ENCODE measurements at regions not wholly inside any gene's neighbourhood (a gene's known extent, or its start where the extent isn't known, plus 50 kb on each side); places are given as distances from the start of the nearest gene placed in this dataset.
"Not testable (repeated sequence)": the region's sequence is repeated elsewhere in the genome, so short reads cannot be mapped to it uniquely, and the experiment has no call there.

DNA sequence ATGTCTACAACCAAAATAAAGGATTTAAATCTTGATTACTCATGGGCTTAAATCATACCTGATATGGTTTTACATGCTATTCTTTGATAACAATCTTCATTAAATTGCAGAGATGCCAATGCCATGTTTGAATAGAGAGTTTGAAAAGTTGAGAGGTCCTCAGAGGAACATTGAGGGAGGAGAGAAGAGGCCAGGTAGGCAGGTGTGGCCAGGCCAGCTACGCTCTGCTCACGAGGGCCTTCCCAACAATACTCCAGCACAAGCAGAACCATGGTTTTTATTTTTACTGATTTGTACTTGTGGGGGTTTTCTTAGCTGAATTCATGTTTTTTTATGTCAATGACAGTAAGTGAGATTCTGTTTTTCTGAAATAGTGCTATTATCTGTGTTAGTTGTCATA lies 158.1 kb upstream of the RFC3 start:
- no peaks in the 10 kb centered on the region for H3K36me3 ChIP-seq
- no peaks in the 10 kb centered on the region for H3K4me1 ChIP-seq
- H3K27ac ChIP-seq: no peak overlapping the region
- no peak overlapping the region for H3K4me3 ChIP-seq
- DNase-seq (no peak), ATAC-seq (peak; percentile 51)
- no peaks in the 10 kb centered on the region for H3K9me3 ChIP-seq
- intact Hi-C loops (cut with DNase I): no loop called here
- no peaks in the 10 kb centered on the region for H3K27me3 ChIP-seq
- TF ChIP-seq, protein P1, sequence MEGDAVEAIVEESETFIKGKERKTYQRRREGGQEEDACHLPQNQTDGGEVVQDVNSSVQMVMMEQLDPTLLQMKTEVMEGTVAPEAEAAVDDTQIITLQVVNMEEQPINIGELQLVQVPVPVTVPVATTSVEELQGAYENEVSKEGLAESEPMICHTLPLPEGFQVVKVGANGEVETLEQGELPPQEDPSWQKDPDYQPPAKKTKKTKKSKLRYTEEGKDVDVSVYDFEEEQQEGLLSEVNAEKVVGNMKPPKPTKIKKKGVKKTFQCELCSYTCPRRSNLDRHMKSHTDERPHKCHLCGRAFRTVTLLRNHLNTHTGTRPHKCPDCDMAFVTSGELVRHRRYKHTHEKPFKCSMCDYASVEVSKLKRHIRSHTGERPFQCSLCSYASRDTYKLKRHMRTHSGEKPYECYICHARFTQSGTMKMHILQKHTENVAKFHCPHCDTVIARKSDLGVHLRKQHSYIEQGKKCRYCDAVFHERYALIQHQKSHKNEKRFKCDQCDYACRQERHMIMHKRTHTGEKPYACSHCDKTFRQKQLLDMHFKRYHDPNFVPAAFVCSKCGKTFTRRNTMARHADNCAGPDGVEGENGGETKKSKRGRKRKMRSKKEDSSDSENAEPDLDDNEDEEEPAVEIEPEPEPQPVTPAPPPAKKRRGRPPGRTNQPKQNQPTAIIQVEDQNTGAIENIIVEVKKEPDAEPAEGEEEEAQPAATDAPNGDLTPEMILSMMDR (IDR thresholded peaks at IDR 0.05): no peak

DNA sequence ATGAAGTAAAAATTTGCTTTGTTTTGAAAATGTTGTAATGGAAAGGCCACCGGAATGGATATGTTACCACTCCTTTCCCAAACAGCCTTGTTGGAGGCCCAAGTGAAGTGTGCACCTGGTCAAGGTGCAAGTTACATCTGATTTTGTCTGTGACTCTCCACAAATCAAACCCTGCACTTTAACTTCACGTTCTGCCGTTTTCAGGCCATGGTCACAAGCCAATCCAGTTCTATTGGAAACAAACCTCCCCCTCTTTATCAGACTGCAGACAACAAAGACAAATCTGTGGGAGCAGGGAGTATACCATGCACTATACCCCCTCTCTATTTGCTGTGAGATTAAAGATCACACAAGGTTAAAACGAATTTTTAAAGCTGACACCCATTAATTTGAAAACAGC lies 155.6 kb upstream of the RFC3 start:
- TF ChIP-seq, protein P1 (IDR thresholded peaks at IDR 0.05): no peak
- Histone ChIP-seq H3K36me3 (no peaks in the 10 kb centered on the region), H3K4me1 (no peaks in the 10 kb centered on the region), H3K4me3 (no peak overlapping the region), H3K9me3 (no peaks in the 10 kb centered on the region), H3K27ac (no peak overlapping the region), H3K27me3 (no peaks in the 10 kb centered on the region)
- DNase-seq (no peak), ATAC-seq (no peak)
- intact Hi-C loops (cut with DNase I): no loop called here

DNA sequence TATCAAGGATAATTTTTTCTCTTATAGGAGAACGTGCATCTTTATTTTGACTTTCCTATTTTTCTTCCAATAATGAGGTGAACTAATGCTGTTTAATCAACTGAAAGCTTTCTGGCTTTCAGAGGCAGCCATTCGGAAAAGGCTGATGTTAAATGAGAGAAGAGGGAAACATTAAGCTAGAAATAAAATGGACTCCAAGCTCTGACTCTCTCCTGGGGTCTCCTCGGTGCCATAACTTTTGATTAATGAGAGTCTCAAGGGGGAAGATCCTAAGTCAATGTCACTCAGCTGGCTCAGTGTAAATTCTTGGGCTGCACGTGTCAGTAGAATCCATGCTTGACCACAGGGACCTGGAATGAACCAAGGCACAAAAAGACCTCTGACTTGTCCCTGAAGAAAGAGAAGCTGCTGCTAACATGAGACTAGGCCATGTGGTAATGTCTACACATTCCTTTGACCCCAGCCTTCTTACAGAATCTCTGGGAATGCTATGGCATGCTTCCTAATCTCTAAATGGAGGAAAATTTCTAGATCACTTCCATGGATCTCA lies 152.2 kb upstream of the RFC3 start:
- Histone ChIP-seq H3K4me3 (no peak overlapping the region), H3K36me3 (no peaks in the 10 kb centered on the region), H3K4me1 (no peaks in the 10 kb centered on the region), H3K27ac (no peak overlapping the region), H3K27me3 (no peaks in the 10 kb centered on the region), H3K9me3 (no peaks in the 10 kb centered on the region)
- DNase-seq (no peak), ATAC-seq (no peak)
- intact Hi-C loops (cut with DNase I): no loop called here
- TF ChIP-seq, protein P1 (IDR thresholded peaks at IDR 0.05): no peak

DNA sequence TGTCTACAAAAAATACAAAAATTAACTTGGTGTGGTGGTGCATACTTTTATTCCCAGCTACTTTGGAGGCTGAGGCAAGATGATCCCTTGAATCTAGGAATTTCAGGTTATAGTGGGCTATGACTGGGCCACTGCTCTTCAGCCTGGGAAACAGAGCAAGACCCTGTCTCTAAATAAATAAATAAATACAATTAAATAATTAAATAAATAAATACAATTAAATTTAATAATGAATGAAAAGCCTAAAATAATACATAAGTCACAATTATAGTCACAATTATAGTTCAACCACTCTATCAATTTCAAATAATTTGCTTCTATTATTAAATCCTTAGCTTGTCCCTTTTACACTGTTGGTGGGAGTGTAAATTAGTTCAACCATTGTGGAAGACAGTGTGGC lies 146.4 kb upstream of the RFC3 start:
- no peak for ATAC-seq
- no peaks in the 10 kb centered on the region for H3K4me1 ChIP-seq
- no peaks in the 10 kb centered on the region for H3K36me3 ChIP-seq
- DNase-seq: no peak
- intact Hi-C loops (cut with DNase I): no loop called here
- H3K9me3 ChIP-seq: no peaks in the 10 kb centered on the region
- TF ChIP-seq, protein P1 (IDR thresholded peaks at IDR 0.05): no peak
- H3K27ac ChIP-seq: no peak overlapping the region
- H3K4me3 ChIP-seq: no peak overlapping the region
- H3K27me3 ChIP-seq: no peaks in the 10 kb centered on the region

DNA sequence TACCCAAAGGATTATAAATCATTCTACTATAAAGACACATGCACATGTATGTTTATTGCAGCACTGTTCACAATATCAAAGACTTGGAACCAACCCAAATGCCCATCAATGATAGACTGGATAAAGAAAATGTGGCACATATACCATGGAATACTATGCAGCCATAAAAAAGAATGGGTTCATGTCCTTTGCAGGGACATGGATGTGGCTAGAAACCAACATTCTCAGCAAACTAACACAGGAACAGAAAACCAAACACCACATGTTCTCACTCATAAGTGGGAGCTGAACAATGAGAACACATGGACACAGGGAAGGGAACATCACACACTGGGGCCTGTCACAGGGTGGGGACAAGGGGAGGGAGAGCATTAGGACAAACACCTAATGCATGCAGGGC lies 145.9 kb upstream of the RFC3 start:
- H3K27ac ChIP-seq; H3K4me3 ChIP-seq; DNase-seq; H3K36me3 ChIP-seq; ATAC-seq; H3K27me3 ChIP-seq; H3K9me3 ChIP-seq; intact Hi-C loops (cut with DNase I); H3K4me1 ChIP-seq: not testable (repeated sequence)

DNA sequence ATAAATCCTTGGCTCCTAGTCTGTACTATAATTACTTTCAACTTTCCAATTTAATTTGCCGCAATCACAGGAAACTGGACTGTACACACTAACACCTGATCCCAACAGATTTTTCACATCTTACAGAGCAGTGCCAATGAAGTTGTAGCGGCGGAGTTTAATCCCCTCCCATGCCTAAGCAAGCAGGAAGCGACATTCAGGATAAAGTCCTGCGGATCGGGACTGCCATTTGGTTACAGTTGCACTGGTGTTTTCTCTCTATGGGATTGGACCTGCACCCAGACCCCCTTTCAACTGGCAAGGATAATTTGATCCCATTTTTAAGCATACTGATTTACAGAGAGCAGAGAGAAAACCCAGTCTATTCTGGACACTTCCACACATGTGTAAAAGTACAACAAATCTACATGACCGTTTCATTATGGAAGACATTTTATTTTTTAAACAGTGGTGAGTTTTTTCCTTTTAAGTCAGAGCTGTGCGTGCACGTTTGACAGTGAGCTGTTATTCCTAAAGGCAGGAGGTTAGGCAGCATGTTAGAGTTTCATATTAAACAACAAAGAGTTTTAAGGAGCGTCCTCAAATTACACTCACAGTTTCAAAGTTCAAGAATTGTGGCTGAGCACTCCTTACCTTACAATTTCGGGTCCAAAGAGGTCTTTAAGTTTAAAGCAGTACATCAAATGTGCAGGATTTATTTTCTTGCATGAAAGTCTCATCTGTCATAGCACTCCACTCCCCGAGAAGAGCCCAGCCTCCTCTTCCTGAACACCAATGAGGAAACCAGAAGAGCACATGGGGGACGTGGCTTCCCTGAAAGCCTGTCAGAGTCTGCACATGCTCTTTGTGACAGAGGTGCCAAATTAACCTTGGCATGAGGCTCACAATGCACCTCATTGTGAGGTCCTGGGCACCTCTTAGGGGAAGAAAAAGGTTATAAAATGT lies 141.6 kb upstream of the RFC3 start:
- intact Hi-C loops (cut with DNase I): no loop called here
- H3K27me3 ChIP-seq: no peaks in the 10 kb centered on the region

More for the DNA sequence above, 141.6 kb upstream of the RFC3 start:
- TF ChIP-seq, protein P1 (IDR thresholded peaks at IDR 0.05): no peak
- Histone ChIP-seq H3K9me3 (no peaks in the 10 kb centered on the region), H3K27ac (peak overlapping the region; percentile 17), H3K4me3 (peak overlapping the region; percentile 53), H3K36me3 (no peaks in the 10 kb centered on the region), H3K4me1 (peaks cover 17% of the 10 kb centered on the region)
- DNase-seq (no peak), ATAC-seq (peak; percentile 91)

Data from upper lobe of right lung (tissue), 1 donor.